Stimulated activated CD4-positive, alpha-beta T cell treated with anti-CD3 and anti-CD28 coated beads, Interleukin-12 subunit alpha, Interleukin-12 subunit beta, amount 100 ng/mL, for 24 hours (primary cell): ENCODE measurements at regions not wholly inside any gene's neighbourhood (a gene's known extent, or its start where the extent isn't known, plus 50 kb on each side); places are given as distances from the start of the nearest gene placed in this dataset.

Experiments used
- DNase-seq, 2 experiments: peaks; one replicate each; pipeline ENCODE4 v3.0.0-alpha.2; 2020; ENCODE audit warnings: low read depth in 2 of 2

- no peak for DNase-seq
Observed at GRCh38 chr3:153652076-153652475, 469.1 kb upstream of the ARHGEF26 start.

DNA sequence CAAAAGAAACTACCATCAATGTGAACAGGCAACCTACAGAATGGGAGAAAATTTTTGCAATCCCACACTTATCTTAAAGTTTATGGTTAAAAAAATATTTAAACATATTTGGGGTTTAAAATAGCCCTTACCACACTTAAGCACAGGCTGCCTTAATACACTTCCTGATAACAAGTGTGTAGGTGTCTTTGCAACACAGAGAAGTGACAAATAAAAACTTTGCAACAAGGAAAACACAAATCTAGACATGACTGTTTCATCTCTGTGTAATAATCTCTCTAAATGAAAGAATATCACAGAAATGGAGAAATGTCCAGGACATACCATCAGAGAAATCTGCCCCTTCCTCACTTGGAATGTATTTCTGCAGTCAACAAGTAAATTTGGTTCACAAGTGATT, 464.1 kb upstream of the ARHGEF26 start:
- DNase-seq: no peak

- no peak for DNase-seq
Observed at GRCh38 chr3:153657461-153657860, 463.7 kb upstream of the ARHGEF26 start.

- DNase-seq: no peak
Observed at GRCh38 chr3:153658136-153658535, 463.1 kb upstream of the ARHGEF26 start.

DNA sequence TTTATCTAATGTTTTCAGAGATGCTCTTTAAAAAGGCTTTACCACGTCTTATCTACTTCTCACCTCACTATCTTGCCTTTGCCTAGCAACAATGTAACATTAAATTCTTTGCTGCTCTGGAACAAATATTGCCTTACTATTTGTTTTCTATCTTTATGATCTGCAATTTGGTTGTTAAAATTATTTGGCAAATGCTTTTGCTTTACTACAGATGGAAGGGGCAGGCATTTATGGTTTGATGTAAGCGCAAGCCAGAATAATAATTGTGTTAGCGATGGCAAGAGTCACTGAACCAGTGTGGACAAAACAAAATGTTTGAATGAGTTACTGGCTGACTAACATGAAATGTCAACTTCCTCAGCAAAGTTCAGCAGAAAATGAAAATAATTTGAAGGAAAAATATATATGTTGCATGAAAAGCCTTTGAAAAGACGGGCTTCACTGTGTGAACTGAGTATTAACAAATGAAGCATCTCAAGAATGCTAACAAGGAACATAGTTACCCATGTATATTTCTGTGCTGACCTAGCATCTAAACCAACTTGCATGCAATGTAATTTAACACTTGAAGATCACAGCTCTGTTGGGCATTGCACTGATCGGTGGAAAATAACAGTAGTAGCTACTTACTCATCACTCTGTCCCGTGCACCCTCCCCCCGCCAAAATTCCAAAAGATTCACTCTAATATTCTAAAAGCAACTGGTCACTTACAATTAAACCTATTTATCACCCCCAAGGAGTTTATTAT, 454.0 kb upstream of the ARHGEF26 start:
- no peak for DNase-seq

DNA sequence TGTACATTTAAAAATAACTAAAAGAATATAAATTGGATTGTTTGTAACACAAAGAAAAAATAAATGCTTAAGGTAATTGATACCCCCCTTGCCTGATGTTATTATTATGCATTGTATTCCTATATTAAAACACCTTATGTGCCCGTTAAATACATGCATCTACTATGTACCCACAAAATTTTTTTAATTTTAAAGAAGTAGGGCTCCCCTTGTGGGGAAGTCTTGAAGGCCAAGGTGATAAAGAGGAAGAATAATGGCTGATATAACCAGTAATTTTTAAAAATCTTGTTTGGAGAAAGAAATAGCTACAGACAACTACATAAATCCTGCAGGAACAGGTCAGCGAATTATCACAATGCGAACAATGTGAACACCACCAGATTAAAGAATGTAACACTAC, 451.7 kb upstream of the ARHGEF26 start:
- DNase-seq: no peak

- DNase-seq: no peak
Observed at GRCh38 chr3:153670577-153670976, 450.6 kb upstream of the ARHGEF26 start.

DNA sequence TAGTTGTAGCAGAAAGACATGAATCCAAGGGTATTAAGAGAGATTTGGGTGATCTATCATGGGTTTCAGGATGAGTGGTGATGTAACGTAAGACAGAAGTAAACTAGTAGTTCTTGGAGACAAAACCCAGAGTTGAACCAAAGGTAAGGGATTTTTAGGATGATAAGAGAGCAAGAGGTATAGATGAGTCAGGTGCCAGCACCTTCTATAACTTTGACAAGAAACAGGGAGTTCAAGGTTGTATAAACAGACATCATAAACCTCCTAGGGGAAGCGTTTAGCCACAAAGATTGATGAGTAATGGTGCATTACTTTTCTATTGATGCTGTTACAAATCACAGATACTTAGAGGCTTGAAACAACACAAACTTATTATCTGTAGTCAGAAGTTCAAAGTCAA, 447.3 kb upstream of the ARHGEF26 start:
- no peak for DNase-seq

DNA sequence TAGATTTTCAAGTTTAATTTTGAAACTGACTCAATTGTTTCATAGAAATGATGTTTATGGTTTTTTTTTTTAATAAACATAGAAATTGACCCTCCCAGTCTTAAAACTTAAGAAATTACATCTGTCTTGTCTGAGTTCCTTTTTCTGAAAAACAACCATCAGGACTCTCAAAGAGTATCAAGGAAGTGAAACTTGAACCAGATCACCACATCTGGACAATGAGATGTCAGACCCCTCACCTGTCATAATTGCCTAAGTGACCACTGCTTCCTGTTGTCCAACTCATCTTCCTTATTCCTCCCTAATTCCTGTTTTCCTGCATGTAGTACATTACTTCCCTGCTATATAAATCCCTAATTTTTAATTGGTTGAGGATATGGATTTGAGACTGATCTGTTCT, 441.5 kb upstream of the ARHGEF26 start:
- DNase-seq: no peak

- no peak for DNase-seq
Observed at GRCh38 chr3:153680526-153680925, 440.7 kb upstream of the ARHGEF26 start.

DNA sequence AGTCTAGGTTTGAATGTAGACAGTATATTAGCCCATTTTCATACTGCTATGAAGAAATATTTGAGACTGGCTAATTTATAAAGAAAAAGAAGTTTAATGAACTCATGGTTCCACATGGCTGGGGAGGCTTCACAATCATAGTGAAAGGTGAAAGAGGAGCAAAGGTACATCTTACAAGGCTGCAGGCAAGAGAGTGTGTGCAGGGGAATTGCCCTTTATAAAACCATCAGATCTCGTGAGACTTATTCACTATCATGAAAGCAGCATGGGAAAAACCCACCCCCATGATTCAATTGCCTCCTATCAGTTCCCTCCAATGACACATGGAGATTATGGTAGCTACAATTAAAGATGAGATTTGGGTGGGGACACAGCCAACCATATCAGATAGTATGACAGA, 440.1 kb upstream of the ARHGEF26 start:
- DNase-seq: no peak

- DNase-seq: no peak
Observed at GRCh38 chr3:153688301-153689120, 432.7 kb upstream of the ARHGEF26 start.

- no peak for DNase-seq
Observed at GRCh38 chr3:153693207-153693606, 428.0 kb upstream of the ARHGEF26 start.

DNA sequence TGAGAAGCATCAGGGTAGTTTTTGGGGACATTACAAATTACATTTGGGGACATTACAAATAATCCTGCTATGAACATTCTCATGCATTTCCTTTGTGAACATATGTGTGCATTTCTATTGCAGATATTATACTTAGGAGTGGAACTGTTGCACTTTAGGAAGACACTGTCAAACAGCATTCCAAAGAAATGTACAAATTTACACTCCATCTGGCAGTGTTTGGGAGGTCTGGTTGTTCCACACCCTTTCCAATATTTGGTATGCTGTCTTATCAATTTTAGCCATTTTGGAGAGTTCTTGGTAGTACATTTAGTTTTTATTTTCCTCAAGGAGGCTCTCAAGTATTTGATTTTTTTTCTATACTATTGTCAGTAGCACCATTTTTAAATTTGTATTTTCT, 419.1 kb upstream of the ARHGEF26 start:
- no peak for DNase-seq

- no peak for DNase-seq
Observed at GRCh38 chr3:153704115-153704514, 417.1 kb upstream of the ARHGEF26 start.

DNA sequence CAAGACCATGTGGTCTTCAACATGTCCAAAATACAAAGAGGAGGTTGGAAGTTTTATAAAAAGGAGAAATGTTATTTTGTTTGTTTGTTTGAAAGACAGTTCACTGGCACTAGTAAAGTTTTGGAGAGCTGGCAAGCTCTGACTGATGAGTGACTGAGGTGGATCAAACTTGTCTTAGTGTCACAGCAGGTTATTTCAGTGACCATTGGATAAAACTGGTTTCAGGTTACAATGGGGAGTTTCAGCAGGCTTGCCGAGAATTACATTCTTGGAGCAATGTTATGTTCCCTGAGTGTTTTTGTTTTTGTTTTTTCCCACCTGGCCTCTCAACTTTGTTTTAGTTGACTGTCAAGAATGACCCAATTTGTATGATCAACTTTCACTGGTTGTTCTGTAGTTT, 414.5 kb upstream of the ARHGEF26 start:
- DNase-seq: no peak

- no peak for DNase-seq
Observed at GRCh38 chr3:153714016-153714415, 407.2 kb upstream of the ARHGEF26 start.

GRCh38 chr3:153714588-153715290, 406.5 kb upstream of the ARHGEF26 start:
- no peak for DNase-seq

DNA sequence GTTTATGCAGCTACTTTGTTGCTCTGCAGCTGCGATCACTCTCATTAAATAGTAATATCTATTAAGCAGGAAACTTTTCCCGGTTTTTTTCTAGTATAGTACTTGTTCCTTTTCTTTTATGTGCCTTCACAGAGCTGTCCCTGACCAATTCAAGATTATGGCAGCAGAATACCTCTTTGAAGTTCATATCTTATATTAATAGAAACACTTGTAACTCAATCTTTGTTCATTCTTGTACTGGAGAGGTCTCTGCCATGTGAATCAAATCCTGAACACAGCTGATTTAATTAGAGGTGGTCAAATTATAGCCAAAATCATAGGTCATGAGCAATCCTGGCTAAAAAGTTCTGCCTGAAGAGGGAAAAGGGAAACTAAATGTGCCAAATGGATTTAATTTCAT, 399.0 kb upstream of the ARHGEF26 start:
- no peak for DNase-seq

- no peak for DNase-seq
Observed at GRCh38 chr3:153731071-153731470, 390.1 kb upstream of the ARHGEF26 start.

DNA sequence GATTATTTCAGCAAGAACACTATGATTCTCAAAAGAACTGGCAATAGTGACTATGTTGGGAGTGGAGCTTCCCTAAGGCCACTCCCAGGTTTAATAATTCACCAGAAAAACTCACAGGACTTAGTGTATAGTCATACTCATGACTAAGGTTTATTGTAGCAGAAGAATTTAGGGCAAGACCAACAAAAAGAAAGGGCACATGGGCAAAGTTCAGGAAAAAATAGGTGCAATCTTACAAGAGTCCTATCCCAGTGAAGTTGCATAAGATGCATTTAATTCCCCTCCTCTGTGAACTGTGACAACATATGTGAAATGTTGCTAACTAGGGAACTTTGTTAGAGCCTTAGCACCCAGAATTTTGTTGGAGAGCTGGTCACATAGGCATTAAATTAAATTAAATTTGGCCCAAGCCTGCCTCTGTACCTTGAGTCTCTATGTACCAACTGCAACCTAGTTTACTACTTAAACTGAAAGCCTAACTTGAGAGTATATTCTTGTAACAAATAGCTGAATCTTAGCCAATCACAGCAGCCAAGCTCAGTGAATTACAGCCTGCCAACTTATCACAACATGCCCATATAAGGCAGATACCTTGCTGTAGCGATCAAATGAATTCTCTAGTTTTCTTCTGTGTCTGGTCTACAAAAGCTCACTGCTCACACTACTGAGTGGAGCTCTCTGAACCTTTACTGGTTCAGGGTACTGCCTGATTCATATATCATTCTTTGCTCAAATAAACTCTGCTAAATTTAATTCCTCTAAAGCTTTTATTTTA, 386.2 kb upstream of the ARHGEF26 start:
- DNase-seq: no peak

- DNase-seq: no peak
Observed at GRCh38 chr3:153740109-153740508, 381.1 kb upstream of the ARHGEF26 start.
